ENCODE measurements at regions not wholly inside any gene's neighbourhood (a gene's known extent, or its start where the extent isn't known, plus 50 kb on each side); places are given as distances from the start of the nearest gene placed in this dataset.

- intact Hi-C loops (cut with micrococcal nuclease; ENCODE audit: unreplicated experiment): loop anchor here (10.0 kb wide), 1 partner anchor 147 kb away; no protein-coding TSS in a partner anchor
- H3K9me3 Mint-ChIP-seq (ENCODE audit: low read depth, unreplicated experiment): peaks cover 2% of the 10 kb centered on the region
- DNase-seq: no peak
- no peaks in the 10 kb centered on the region for H3K36me3 Mint-ChIP-seq (ENCODE audit: insufficient read depth, unreplicated experiment)
- no peak for TF ChIP-seq CTCF (IDR thresholded peaks at IDR 0.05; ENCODE audit: unreplicated experiment)
- CTCF ChIA-PET: no interaction called here
- H3K4me3 Mint-ChIP-seq (ENCODE audit: low read depth, unreplicated experiment): no peak overlapping the region
- H3K27me3 Mint-ChIP-seq (ENCODE audit: unreplicated experiment): no peaks in the 10 kb centered on the region
- no peaks in the 10 kb centered on the region for H3K4me1 Mint-ChIP-seq (ENCODE audit: low read depth, unreplicated experiment)
- BruUV-seq (replicated peaks): no TSS peak
- no peak overlapping the region for H3K27ac Mint-ChIP-seq (ENCODE audit: unreplicated experiment)
These were observed 67.1 kb upstream of the PIK3CG start for GRCh38 chr7:106797937-106798336.

- H3K4me1 Mint-ChIP-seq (ENCODE audit: low read depth, unreplicated experiment): no peaks in the 10 kb centered on the region
- no peak overlapping the region for H3K4me3 Mint-ChIP-seq (ENCODE audit: low read depth, unreplicated experiment)
- TF ChIP-seq CTCF (IDR thresholded peaks at IDR 0.05; ENCODE audit: unreplicated experiment): no peak
- no TSS peak for BruUV-seq (replicated peaks)
- DNase-seq: no peak
- no peaks in the 10 kb centered on the region for H3K36me3 Mint-ChIP-seq (ENCODE audit: insufficient read depth, unreplicated experiment)
- intact Hi-C loops (cut with micrococcal nuclease; ENCODE audit: unreplicated experiment): no loop called here
- H3K9me3 Mint-ChIP-seq (ENCODE audit: low read depth, unreplicated experiment): peaks cover 7% of the 10 kb centered on the region
- no peak overlapping the region for H3K27ac Mint-ChIP-seq (ENCODE audit: unreplicated experiment)
- H3K27me3 Mint-ChIP-seq (ENCODE audit: unreplicated experiment): no peaks in the 10 kb centered on the region
- CTCF ChIA-PET: no interaction called here
These were observed 62.5 kb upstream of the PIK3CG start for GRCh38 chr7:106802589-106802988.

GRCh38 chr7:106806556-106806955 is 58.5 kb upstream of the PIK3CG start:
- H3K27me3 Mint-ChIP-seq (ENCODE audit: unreplicated experiment): no peaks in the 10 kb centered on the region
- BruUV-seq (replicated peaks): no TSS peak
- H3K4me1 Mint-ChIP-seq (ENCODE audit: low read depth, unreplicated experiment): no peaks in the 10 kb centered on the region
- peaks cover 7% of the 10 kb centered on the region for H3K9me3 Mint-ChIP-seq (ENCODE audit: low read depth, unreplicated experiment)
- no peak overlapping the region for H3K4me3 Mint-ChIP-seq (ENCODE audit: low read depth, unreplicated experiment)
- H3K36me3 Mint-ChIP-seq (ENCODE audit: insufficient read depth, unreplicated experiment): no peaks in the 10 kb centered on the region
- no peak for TF ChIP-seq CTCF (IDR thresholded peaks at IDR 0.05; ENCODE audit: unreplicated experiment)
- intact Hi-C loops (cut with micrococcal nuclease; ENCODE audit: unreplicated experiment): no loop called here
- CTCF ChIA-PET: no interaction called here
- DNase-seq: no peak
- H3K27ac Mint-ChIP-seq (ENCODE audit: unreplicated experiment): no peak overlapping the region

GRCh38 chr7:106807474-106807873 is 57.6 kb upstream of the PIK3CG start:
- CTCF ChIA-PET: no interaction called here
- Mint-ChIP-seq H3K36me3 (ENCODE audit: insufficient read depth, unreplicated experiment) (no peaks in the 10 kb centered on the region), H3K4me1 (ENCODE audit: low read depth, unreplicated experiment) (no peaks in the 10 kb centered on the region), H3K4me3 (ENCODE audit: low read depth, unreplicated experiment) (no peak overlapping the region), H3K27me3 (ENCODE audit: unreplicated experiment) (no peaks in the 10 kb centered on the region), H3K27ac (ENCODE audit: unreplicated experiment) (no peak overlapping the region), H3K9me3 (ENCODE audit: low read depth, unreplicated experiment) (peaks cover 7% of the 10 kb centered on the region)
- no TSS peak for BruUV-seq (replicated peaks)
- TF ChIP-seq CTCF (IDR thresholded peaks at IDR 0.05; ENCODE audit: unreplicated experiment): no peak
- no peak for DNase-seq
- intact Hi-C loops (cut with micrococcal nuclease; ENCODE audit: unreplicated experiment): no loop called here
